SK-N-SH (cell line): ENCODE measurements at regions not wholly inside any gene's neighbourhood (a gene's known extent, or its start where the extent isn't known, plus 50 kb on each side); places are given as distances from the start of the nearest gene placed in this dataset.

Experiments used
- CTCF ChIA-PET: fragments of 300-600, 350-600 bp; formaldehyde crosslinking; extraction: SDS; loops from one replicate; lab custom pipeline; 2021; lab: Yijun Ruan, JAX
- POLR2A ChIA-PET: fragments of 350-600 bp; sonication (Branson Sonifier 250); formaldehyde crosslinking; extraction: SDS; loops from one replicate; lab custom pipeline; 2020; ENCODE audit warnings: antibody characterized with exemption, inconsistent platforms; lab: Yijun Ruan, JAX
- DNase-seq: peaks from one replicate; pipeline ENCODE4 v3.0.0; 2012
- H2AFZ ChIP-seq: fragments of 200-600 bp; sonication (generic); 2 replicates; pipeline ENCODE4 v1.8.1; 2016; ENCODE audit warnings: antibody characterized with exemption, mild to moderate bottlenecking, low read depth
- H3F3A ChIP-seq: fragments of 200-600 bp; sonication (generic); replicated peaks from 2 replicates; pipeline ENCODE3; 2016; ENCODE audit warnings: antibody characterized with exemption, mild to moderate bottlenecking; ENCODE audit not compliant: insufficient read depth
- H3K27ac ChIP-seq, 2 experiments: fragments of 200-500 bp in 1 of 2; fragments of 200-600 bp in 1 of 2; sonication (Bioruptor generic) in 1 of 2; sonication (generic), shearing (Covaris generic) in 1 of 2; 2 replicates each; pipeline versions ENCODE4 v1.5.1 to v1.6.1; 2014 to 2016; ENCODE audit warnings: low read depth in 2 of 2, inconsistent platforms in 1 of 2, low read length in 1 of 2, mild to moderate bottlenecking in 1 of 2, mixed read lengths in 1 of 2
- H3K27me3 ChIP-seq: fragments of 200-600 bp; sonication (generic), shearing (Covaris generic); 2 replicates; pipeline ENCODE4 v1.6.1; 2016; ENCODE audit warnings: mixed run types; ENCODE audit not compliant: insufficient read depth
- H3K36me3 ChIP-seq, 2 experiments: fragments of 200-500 bp in 1 of 2; fragments of 200-600 bp in 1 of 2; sonication (Bioruptor generic) in 1 of 2; sonication (generic) in 1 of 2; replicated peaks in 1 of 2; 2 replicates each; pipeline versions ENCODE3 to v1.5.1; 2014 to 2016; ENCODE audit warnings: low read length in 1 of 2, mild to moderate bottlenecking in 1 of 2; ENCODE audit not compliant: insufficient read depth in 2 of 2, control insufficient read depth in 1 of 2
- H3K4me1 ChIP-seq, 2 experiments: fragments of 200-500 bp in 1 of 2; fragments of 200-600 bp in 1 of 2; sonication (Bioruptor generic) in 1 of 2; sonication (generic), shearing (Covaris generic) in 1 of 2; 2 replicates each; pipeline versions ENCODE4 v1.5.1 to v1.6.1; 2014 to 2016; ENCODE audit warnings: low read depth in 1 of 2, low read length in 1 of 2, mixed run types in 1 of 2; ENCODE audit not compliant: insufficient read depth in 2 of 2, control insufficient read depth in 1 of 2
- H3K4me2 ChIP-seq: fragments of 200-600 bp; sonication (generic), shearing (Covaris generic); 2 replicates; pipeline ENCODE4 v1.6.1; 2017; ENCODE audit warnings: mixed run types
- H3K4me3 ChIP-seq, 2 experiments: fragments of 200-500 bp in 1 of 2; fragments of 200-600 bp in 1 of 2; sonication (Bioruptor generic) in 1 of 2; sonication (generic), shearing (Covaris generic) in 1 of 2; 2 replicates each; pipeline versions ENCODE4 v1.5.1 to v1.8.1; 2014 to 2016; ENCODE audit warnings: low read depth in 2 of 2, inconsistent platforms in 1 of 2, low read length in 1 of 2, mild to moderate bottlenecking in 1 of 2, mixed read lengths in 1 of 2, moderate library complexity in 1 of 2
- H3K79me2 ChIP-seq: fragments of 200-600 bp; sonication (generic); 2 replicates; pipeline ENCODE4 v1.8.1; 2017; ENCODE audit warnings: mild to moderate bottlenecking; ENCODE audit not compliant: insufficient read depth
- H3K9ac ChIP-seq: fragments of 200-600 bp; sonication (generic); 2 replicates; pipeline ENCODE4 v1.6.1; 2017; ENCODE audit warnings: mixed run types
- H3K9me2 ChIP-seq: fragments of 200-600 bp; sonication (generic); 2 replicates; pipeline ENCODE4 v1.6.1; 2017; ENCODE audit warnings: mixed run types
- H3K9me3 ChIP-seq: fragments of 200-600 bp; sonication (generic); 2 replicates; pipeline ENCODE4 v1.6.1; 2017; ENCODE audit warnings: mixed run types, mild to moderate bottlenecking, moderate library complexity
- H4K20me1 ChIP-seq: fragments of 200-600 bp; sonication (generic); 2 replicates; pipeline ENCODE4 v1.6.1; 2017; ENCODE audit warnings: mild to moderate bottlenecking, mixed run types; ENCODE audit not compliant: insufficient read depth
- CHD2 ChIP-seq: fragments of 150-350 bp; IDR thresholded peaks from 2 replicates; pipeline ENCODE4 v1.6.1; 2018; ENCODE audit warnings: low read length; ENCODE audit not compliant: partially characterized antibody
- ELF1 ChIP-seq: IDR thresholded peaks from 2 replicates; pipeline ENCODE4 v1.4.0; 2012
- EP300 ChIP-seq, 2 experiments: IDR thresholded peaks; 2 replicates each; pipeline versions ENCODE4 v1.4.0 to v1.6.1; 2012; ENCODE audit warnings: borderline replicate concordance in 1 of 2, low read depth in 1 of 2, low read length in 1 of 2
- EZH2phosphoT487 ChIP-seq: fragments of 200-600 bp; sonication (generic); IDR thresholded peaks from 2 replicates; pipeline ENCODE4 v1.6.1; 2017; ENCODE audit warnings: low read depth, mixed run types, mild to moderate bottlenecking, antibody characterized with exemption, moderate library complexity, borderline replicate concordance
- FOXJ3 ChIP-seq: sonication (generic); formaldehyde crosslinking; IDR thresholded peaks from 2 replicates; pipeline ENCODE4 v1.5.1; 2020; ENCODE audit warnings: mild to moderate bottlenecking, missing genetic modification reagents
- FOXM1 ChIP-seq: IDR thresholded peaks from 2 replicates; pipeline ENCODE4 v1.4.0; 2012; ENCODE audit warnings: low read depth, mild to moderate bottlenecking
- GATA2 ChIP-seq: sonication (generic); formaldehyde crosslinking; IDR thresholded peaks from 2 replicates; pipeline ENCODE4 v1.5.0; 2020; ENCODE audit warnings: mild to moderate bottlenecking, missing genetic modification reagents
- JUND ChIP-seq: IDR thresholded peaks from 2 replicates; pipeline ENCODE4 v1.4.0; 2012
- MEF2A ChIP-seq: IDR thresholded peaks from 2 replicates; pipeline ENCODE4 v1.4.0; 2012; ENCODE audit warnings: low read depth, borderline replicate concordance
- NRF1 ChIP-seq: IDR thresholded peaks from 2 replicates; pipeline ENCODE4 v1.6.1; 2012; ENCODE audit warnings: low read depth, mild to moderate bottlenecking, low read length
- RAD21 ChIP-seq: IDR thresholded peaks from 2 replicates; pipeline ENCODE4 v1.6.1; 2012; ENCODE audit warnings: mild to moderate bottlenecking, low read length
- RFX5 ChIP-seq: IDR thresholded peaks from 2 replicates; pipeline ENCODE4 v1.6.1; 2012; ENCODE audit warnings: mild to moderate bottlenecking, improper control_type of control experiment, low read length
- SIN3A ChIP-seq: IDR thresholded peaks from 2 replicates; pipeline ENCODE4 v1.6.1; 2012; ENCODE audit warnings: low read depth, mild to moderate bottlenecking, low read length, moderate library complexity, borderline replicate concordance
- TEAD4 ChIP-seq: IDR thresholded peaks from 2 replicates; pipeline ENCODE4 v1.4.0; 2012; ENCODE audit warnings: mild to moderate bottlenecking, borderline replicate concordance; ENCODE audit not compliant: insufficient read depth
- YY1 ChIP-seq: IDR thresholded peaks from 2 replicates; pipeline ENCODE4 v1.4.0; 2012; ENCODE audit warnings: low read depth, mild to moderate bottlenecking
- WGBS: methylation state at CpG from one replicate; pipeline ENCODE4 v1.1.6; 2017; ENCODE audit warnings: low lambda C conversion rate; 5-methylcytosine and 5-hydroxymethylcytosine counted together
- TF ChIP-seq, protein P1 (sequence below): IDR thresholded peaks from 2 replicates; pipeline ENCODE4; 2012
- TF ChIP-seq, protein P2 (sequence below): IDR thresholded peaks from 2 replicates; pipeline ENCODE4 v1.4.0; 2012; ENCODE audit warnings: low read depth, borderline replicate concordance
- TF ChIP-seq, protein P3 (sequence below): fragments of 150-350 bp; IDR thresholded peaks from 2 replicates; pipeline ENCODE4 v1.6.1; 2016; ENCODE audit warnings: mild to moderate bottlenecking, low read depth, low read length
- TF ChIP-seq, protein P4 (sequence below): IDR thresholded peaks from 2 replicates; pipeline ENCODE4 v1.4.0; 2012; ENCODE audit warnings: low read depth, borderline replicate concordance
- TF ChIP-seq, protein P5 (sequence below): IDR thresholded peaks from 2 replicates; pipeline ENCODE4 v1.6.1; 2012; ENCODE audit warnings: mild to moderate bottlenecking, low read depth, low read length, moderate library complexity

DNA sequence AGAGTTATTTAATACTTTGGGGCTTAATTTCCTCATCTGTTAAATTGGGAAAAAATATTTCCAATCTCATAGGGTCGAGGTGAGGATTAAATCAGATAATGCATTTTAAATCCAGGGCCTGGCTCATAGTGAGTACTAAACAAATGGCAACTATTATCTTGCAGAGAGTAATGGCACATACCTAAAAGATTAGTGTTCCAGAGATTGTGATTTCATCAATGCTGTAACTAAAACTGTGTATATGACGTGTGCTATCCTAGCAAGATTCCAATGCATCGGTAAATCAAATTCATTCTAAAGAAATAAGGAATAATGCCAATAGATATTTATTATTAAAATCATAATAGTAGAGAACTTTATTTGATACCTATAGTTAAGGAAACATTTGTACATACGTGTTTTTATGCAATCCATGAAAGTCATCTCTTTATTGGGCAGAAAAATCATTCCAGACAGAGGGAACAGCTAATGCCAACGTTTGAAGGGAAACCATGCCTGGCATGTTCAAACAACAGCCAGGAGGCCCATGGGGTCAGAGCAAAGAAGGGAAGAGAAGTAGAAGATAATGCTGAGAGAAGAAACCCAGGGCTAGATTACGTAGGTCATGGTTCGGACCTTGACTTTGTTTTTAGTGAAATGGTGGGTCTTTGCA lies 174.8 kb upstream of the AGR3 start:
- no peaks in the 10 kb centered on the region for H3K36me3 ChIP-seq
- no peaks in the 10 kb centered on the region for H3F3A ChIP-seq
- no peaks in the 10 kb centered on the region for H3K27me3 ChIP-seq
- no peak overlapping the region for H3K4me2 ChIP-seq
- H3K9me2 ChIP-seq = no peaks in the 10 kb centered on the region
- WGBS = 11% methylated on average over 7 of the region's 7 CpGs
- no peaks in the 10 kb centered on the region for H3K79me2 ChIP-seq
- ChIA-PET CTCF (no interaction called here), POLR2A (no interaction called here)
- no peak overlapping the region for H3K27ac ChIP-seq
- H2AFZ ChIP-seq = peak overlapping the region; percentile 4; the same call in 1 of the 2 replicates
- DNase-seq = no peak
- no peaks in the 10 kb centered on the region for H3K9me3 ChIP-seq
- H3K4me3 ChIP-seq = no peak overlapping the region
- H3K9ac ChIP-seq = no peak overlapping the region
- H4K20me1 ChIP-seq = no peaks in the 10 kb centered on the region
- TF ChIP-seq, protein P1, sequence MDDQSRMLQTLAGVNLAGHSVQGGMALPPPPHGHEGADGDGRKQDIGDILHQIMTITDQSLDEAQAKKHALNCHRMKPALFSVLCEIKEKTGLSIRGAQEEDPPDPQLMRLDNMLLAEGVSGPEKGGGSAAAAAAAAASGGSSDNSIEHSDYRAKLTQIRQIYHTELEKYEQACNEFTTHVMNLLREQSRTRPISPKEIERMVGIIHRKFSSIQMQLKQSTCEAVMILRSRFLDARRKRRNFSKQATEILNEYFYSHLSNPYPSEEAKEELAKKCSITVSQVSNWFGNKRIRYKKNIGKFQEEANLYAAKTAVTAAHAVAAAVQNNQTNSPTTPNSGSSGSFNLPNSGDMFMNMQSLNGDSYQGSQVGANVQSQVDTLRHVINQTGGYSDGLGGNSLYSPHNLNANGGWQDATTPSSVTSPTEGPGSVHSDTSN = no peak
- TF ChIP-seq NRF1 = no peak
- TF ChIP-seq RAD21 = no peak
- TF ChIP-seq EP300 (IDR thresholded peaks at IDR 0.05; ENCODE audit: borderline replicate concordance in 1 of 2, low read depth in 1 of 2, low read length in 1 of 2) = no peak
- no peak for TF ChIP-seq EZH2phosphoT487
- TF ChIP-seq, protein P2, sequence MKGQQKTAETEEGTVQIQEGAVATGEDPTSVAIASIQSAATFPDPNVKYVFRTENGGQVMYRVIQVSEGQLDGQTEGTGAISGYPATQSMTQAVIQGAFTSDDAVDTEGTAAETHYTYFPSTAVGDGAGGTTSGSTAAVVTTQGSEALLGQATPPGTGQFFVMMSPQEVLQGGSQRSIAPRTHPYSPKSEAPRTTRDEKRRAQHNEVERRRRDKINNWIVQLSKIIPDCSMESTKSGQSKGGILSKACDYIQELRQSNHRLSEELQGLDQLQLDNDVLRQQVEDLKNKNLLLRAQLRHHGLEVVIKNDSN = no peak
- TF ChIP-seq, protein P3, sequence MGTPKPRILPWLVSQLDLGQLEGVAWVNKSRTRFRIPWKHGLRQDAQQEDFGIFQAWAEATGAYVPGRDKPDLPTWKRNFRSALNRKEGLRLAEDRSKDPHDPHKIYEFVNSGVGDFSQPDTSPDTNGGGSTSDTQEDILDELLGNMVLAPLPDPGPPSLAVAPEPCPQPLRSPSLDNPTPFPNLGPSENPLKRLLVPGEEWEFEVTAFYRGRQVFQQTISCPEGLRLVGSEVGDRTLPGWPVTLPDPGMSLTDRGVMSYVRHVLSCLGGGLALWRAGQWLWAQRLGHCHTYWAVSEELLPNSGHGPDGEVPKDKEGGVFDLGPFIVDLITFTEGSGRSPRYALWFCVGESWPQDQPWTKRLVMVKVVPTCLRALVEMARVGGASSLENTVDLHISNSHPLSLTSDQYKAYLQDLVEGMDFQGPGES = no peak
- no peak for TF ChIP-seq YY1
- TF ChIP-seq, protein P4, sequence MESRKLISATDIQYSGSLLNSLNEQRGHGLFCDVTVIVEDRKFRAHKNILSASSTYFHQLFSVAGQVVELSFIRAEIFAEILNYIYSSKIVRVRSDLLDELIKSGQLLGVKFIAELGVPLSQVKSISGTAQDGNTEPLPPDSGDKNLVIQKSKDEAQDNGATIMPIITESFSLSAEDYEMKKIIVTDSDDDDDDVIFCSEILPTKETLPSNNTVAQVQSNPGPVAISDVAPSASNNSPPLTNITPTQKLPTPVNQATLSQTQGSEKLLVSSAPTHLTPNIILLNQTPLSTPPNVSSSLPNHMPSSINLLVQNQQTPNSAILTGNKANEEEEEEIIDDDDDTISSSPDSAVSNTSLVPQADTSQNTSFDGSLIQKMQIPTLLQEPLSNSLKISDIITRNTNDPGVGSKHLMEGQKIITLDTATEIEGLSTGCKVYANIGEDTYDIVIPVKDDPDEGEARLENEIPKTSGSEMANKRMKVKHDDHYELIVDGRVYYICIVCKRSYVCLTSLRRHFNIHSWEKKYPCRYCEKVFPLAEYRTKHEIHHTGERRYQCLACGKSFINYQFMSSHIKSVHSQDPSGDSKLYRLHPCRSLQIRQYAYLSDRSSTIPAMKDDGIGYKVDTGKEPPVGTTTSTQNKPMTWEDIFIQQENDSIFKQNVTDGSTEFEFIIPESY = no peak
- TF ChIP-seq SIN3A = no peak
- TF ChIP-seq ELF1 = no peak
- TF ChIP-seq JUND = no peak
- H3K4me1 ChIP-seq = no peaks in the 10 kb centered on the region

DNA sequence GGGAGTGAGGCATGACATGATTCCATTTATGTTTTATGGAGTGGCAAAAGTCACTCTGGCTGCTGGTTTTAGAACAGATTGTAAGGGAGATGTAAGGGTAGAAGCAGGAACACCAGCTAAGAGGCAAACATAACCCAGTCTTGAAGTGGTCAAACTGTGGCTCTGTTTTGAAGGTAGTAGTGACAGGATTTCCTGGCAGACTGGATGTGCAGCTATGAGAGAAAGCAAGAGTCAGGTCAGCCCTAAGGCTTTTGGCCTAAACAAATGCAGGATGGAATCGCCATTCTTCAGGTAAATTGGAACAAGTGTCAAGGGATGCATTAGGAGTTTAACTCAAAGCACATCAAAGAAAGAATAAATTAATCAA lies 175.3 kb upstream of the AGR3 start:
- Histone ChIP-seq H3K36me3 (no peaks in the 10 kb centered on the region), H3K9ac (no peak overlapping the region), H3K27ac (no peak overlapping the region), H3K27me3 (no peaks in the 10 kb centered on the region), H2AFZ (peak overlapping the region; percentile 4; the same call in 1 of the 2 replicates), H3K9me2 (no peaks in the 10 kb centered on the region), H4K20me1 (no peaks in the 10 kb centered on the region), H3K4me2 (no peak overlapping the region), H3K4me3 (no peak overlapping the region), H3K9me3 (no peaks in the 10 kb centered on the region), H3K79me2 (no peaks in the 10 kb centered on the region), H3F3A (no peaks in the 10 kb centered on the region), H3K4me1 (no peaks in the 10 kb centered on the region)
- ChIA-PET CTCF (no interaction called here), POLR2A (no interaction called here)
- DNase-seq = no peak
- 18% methylated on average over 1 of the region's 1 CpG for WGBS
- no peak for TF ChIP-seq CHD2
- TF ChIP-seq, protein P5, sequence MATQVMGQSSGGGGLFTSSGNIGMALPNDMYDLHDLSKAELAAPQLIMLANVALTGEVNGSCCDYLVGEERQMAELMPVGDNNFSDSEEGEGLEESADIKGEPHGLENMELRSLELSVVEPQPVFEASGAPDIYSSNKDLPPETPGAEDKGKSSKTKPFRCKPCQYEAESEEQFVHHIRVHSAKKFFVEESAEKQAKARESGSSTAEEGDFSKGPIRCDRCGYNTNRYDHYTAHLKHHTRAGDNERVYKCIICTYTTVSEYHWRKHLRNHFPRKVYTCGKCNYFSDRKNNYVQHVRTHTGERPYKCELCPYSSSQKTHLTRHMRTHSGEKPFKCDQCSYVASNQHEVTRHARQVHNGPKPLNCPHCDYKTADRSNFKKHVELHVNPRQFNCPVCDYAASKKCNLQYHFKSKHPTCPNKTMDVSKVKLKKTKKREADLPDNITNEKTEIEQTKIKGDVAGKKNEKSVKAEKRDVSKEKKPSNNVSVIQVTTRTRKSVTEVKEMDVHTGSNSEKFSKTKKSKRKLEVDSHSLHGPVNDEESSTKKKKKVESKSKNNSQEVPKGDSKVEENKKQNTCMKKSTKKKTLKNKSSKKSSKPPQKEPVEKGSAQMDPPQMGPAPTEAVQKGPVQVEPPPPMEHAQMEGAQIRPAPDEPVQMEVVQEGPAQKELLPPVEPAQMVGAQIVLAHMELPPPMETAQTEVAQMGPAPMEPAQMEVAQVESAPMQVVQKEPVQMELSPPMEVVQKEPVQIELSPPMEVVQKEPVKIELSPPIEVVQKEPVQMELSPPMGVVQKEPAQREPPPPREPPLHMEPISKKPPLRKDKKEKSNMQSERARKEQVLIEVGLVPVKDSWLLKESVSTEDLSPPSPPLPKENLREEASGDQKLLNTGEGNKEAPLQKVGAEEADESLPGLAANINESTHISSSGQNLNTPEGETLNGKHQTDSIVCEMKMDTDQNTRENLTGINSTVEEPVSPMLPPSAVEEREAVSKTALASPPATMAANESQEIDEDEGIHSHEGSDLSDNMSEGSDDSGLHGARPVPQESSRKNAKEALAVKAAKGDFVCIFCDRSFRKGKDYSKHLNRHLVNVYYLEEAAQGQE = no peak
- no peak for TF ChIP-seq GATA2 (CRISPR knock-in tag)
- no peak for TF ChIP-seq RFX5
- no peak for TF ChIP-seq TEAD4
- TF ChIP-seq FOXM1 = no peak
- TF ChIP-seq FOXJ3 (CRISPR knock-in tag) = no peak
- TF ChIP-seq MEF2A = no peak
